ENCODE measurements at regions not wholly inside any gene's neighbourhood (a gene's known extent, or its start where the extent isn't known, plus 50 kb on each side); places are given as distances from the start of the nearest gene placed in this dataset.
"Not testable (repeated sequence)": the region's sequence is repeated elsewhere in the genome, so short reads cannot be mapped to it uniquely, and the experiment has no call there.

GRCh38 chr3:145492456-145492855 lies 668.5 kb downstream of the PLOD2 start:
- DNase-seq: no peak

GRCh38 chr3:145517416-145517815 lies 643.6 kb downstream of the PLOD2 start:
- not testable (repeated sequence) for DNase-seq

- no peak for DNase-seq
Measured at GRCh38 chr3:145518639-145519038, 642.3 kb downstream of the PLOD2 start.

GRCh38 chr3:145519398-145520047 lies 641.5 kb downstream of the PLOD2 start:
- DNase-seq: no peak

- DNase-seq: no peak
Measured at GRCh38 chr3:145522179-145522578, 638.8 kb downstream of the PLOD2 start.

GRCh38 chr3:145522893-145523651 lies 637.9 kb downstream of the PLOD2 start:
- DNase-seq: no peak

GRCh38 chr3:145531548-145531947 lies 629.4 kb downstream of the PLOD2 start:
- no peak for DNase-seq

GRCh38 chr3:145533696-145534095 lies 627.3 kb downstream of the PLOD2 start:
- DNase-seq: no peak

- no peak for DNase-seq
Measured at GRCh38 chr3:145536461-145536860, 624.5 kb downstream of the PLOD2 start.

- DNase-seq: no peak
Measured at GRCh38 chr3:145550522-145550921, 610.5 kb downstream of the PLOD2 start.

GRCh38 chr3:145557405-145557804 lies 603.6 kb downstream of the PLOD2 start:
- DNase-seq: no peak

GRCh38 chr3:145578471-145578870 lies 582.5 kb downstream of the PLOD2 start:
- no peak for DNase-seq

- DNase-seq: no peak
Measured at GRCh38 chr3:145581694-145582093, 579.3 kb downstream of the PLOD2 start.

GRCh38 chr3:145604851-145605250 lies 556.1 kb downstream of the PLOD2 start:
- no peak for DNase-seq

- DNase-seq: no peak
Measured at GRCh38 chr3:145620002-145620401, 541.0 kb downstream of the PLOD2 start.

- DNase-seq: no peak
Measured at GRCh38 chr3:145620486-145620885, 540.5 kb downstream of the PLOD2 start.

- no peak for DNase-seq
Measured at GRCh38 chr3:145623349-145623748, 537.6 kb downstream of the PLOD2 start.

- no peak for DNase-seq
Measured at GRCh38 chr3:145628211-145628610, 532.8 kb downstream of the PLOD2 start.

GRCh38 chr3:145637105-145637504 lies 523.9 kb downstream of the PLOD2 start:
- DNase-seq: no peak

- no peak for DNase-seq
Measured at GRCh38 chr3:145639003-145639606, 521.9 kb downstream of the PLOD2 start.

GRCh38 chr3:145639875-145640274 lies 521.1 kb downstream of the PLOD2 start:
- DNase-seq: no peak

- DNase-seq: no peak
Measured at GRCh38 chr3:145648396-145648795, 512.6 kb downstream of the PLOD2 start.

- no peak for DNase-seq
Measured at GRCh38 chr3:145649368-145649887, 511.6 kb downstream of the PLOD2 start.

GRCh38 chr3:145650170-145650569 lies 510.8 kb downstream of the PLOD2 start:
- no peak for DNase-seq
